HG02642 (cell line): ENCODE measurements at regions not wholly inside any gene's neighbourhood (a gene's known extent, or its start where the extent isn't known, plus 50 kb on each side); places are given as distances from the start of the nearest gene placed in this dataset.

Source experiments
- ATAC-seq: cut with Tn5 transposase; IDR thresholded peaks from one replicate; pipeline ENCODE4 v1.9.1; 2021; ENCODE audit warnings: mild to moderate bottlenecking; ENCODE audit not compliant: unreplicated experiment, poor library complexity

DNA sequence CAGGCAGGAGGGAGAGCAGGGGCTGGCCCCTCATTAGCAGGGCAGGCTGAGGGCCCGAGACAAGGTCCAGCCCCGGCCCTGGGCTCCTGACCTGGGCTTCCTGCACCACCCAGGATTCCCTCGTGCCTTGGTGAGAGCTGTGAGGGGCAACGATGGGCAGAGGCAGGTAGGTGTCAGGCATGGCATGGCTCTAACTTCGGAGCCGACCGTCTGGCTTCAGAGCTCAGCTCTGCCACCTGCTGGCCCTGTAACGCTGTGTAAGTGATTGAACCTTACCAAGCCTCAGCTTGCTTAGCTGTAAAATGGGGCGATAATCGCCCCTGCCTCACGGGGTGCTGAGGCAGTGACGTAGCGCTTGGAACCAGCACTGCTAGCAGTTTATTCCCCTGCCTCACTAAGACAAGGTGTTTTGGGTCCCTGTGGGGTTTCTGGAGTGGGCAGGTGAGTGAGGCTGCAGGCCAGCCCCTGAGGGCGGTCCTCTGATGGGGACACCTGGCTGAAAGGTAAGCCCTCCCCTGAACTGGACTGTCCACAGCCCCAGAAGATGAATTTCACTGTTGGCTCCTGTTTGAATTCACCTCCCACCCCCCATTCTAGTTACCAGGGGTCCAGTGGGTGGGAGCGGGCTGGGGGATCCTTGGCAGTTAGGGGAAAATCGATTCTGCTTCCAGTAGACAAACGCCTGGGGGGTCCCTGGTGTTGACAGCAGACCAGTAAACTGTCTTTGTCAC is 184.8 kb upstream of the GSE1 start:
- no peak for ATAC-seq

DNA sequence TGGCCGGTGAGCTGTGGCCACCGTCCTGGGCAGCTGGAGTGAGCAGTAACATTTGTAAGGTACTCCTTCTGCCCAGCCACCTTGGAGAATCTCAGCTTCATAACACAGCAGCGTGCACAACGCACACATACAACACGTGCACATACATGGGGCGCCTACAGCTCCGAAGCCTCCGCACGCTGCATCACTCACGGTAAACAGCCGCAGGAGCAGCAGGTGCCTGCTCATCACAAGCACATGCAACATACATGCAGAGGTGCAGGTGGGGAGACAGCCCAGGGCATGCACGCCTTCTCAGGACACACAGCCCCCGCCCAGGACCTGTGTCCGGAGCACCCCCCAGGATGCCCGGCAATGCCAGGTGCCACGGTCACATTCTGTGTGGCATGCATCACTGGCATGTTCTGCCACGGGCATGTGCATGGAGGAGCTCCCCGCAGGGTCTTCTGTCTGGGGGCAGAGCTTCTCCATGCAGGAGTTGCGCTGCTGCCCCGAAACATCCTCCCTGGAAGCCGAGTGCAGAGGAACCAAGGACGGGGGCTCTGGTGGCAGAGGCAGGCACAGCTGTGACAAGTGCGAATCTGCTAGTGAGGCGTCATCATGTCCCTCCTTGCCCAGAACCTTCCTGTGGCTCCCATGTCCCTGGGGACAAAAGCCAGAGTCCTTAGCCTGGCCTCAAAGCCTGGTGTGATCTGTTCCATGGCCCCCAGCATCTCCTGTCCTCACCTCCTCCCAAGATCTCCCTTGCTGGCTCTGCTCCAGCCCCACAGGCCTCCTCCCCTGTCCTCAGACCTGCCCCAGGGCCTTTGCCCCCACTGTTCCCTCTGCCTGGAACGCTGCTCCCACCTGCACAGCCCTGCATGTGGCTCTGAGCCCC is 184.0 kb upstream of the GSE1 start:
- ATAC-seq: no peak

DNA sequence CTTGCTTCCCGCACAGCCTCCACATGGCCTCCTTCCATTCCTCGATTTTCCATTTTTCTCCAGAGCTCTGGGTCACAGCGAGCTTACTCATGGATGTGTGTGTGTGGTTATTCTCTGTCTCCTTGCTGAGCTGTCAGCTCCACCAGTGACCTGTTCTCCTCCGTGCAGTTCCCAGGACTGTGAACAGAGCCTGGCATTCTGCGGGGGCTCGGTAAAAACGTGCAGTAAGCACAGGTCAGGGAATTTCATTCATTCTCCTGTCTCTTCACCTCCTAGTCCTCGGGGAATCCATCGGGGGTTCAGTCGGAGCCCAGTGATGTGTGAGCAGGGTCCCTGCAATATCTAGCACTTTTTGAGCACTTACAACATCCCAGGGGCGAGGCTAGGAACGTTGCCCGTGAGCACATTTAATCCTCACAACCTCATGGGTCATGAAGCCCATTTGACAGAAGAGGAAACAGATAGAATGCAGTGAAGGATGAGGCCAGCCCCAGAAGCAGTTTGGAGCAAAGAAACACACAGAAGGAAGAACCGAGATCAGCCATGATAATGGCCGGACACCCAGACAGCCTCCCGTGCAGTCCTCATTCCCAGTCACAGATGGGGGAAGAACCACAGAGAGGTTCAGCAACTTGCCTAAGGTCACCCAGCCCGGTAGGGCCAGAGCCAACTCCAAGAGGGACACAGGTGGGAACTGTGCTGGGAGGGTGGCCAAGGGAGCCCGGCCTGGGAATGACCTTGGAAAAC is 183.2 kb upstream of the GSE1 start:
- ATAC-seq: no peak

DNA sequence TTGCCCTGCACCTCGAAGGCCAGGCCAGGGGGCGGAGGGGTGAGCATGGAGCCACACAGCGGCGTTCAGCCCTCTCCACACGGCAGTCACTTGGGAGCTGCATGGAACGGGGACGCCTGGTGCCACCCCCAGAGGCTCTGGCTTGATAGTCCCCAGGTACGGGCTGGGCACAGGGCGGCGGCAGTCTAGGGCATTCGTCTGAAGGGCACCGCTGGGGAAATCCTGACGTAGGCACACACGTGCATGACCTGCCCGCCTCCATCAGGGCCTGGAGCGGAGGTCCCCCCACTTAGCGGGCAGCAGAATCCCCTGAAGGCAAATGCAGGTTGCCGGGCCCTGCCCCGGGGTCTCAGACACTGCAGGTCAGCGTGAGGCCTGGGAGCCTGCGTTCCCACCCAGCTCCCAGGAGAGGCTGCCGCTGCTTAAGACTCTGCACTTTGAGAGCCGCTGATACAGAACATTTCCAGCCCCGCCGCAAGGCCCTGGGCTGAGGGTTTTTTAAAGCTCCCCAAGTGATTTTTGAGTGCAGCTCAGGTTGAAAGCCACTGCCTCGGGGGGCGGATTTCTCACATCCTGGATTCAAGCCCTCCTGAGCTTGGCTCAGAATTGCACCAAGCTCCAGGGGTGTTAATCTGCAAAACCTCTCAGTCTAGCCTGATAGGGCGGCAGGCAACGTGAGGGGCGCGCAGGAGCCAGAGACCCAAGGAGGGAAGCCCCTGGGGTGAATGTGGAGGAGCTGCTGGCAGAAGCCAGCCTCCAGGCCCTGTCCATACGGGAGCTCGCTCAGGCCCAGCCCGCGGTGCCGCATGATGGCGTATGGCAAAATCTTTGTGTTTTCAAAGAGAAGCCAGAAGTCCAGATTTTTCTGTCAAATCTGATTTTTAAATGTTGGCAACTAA is 182.3 kb upstream of the GSE1 start:
- ATAC-seq: no peak

DNA sequence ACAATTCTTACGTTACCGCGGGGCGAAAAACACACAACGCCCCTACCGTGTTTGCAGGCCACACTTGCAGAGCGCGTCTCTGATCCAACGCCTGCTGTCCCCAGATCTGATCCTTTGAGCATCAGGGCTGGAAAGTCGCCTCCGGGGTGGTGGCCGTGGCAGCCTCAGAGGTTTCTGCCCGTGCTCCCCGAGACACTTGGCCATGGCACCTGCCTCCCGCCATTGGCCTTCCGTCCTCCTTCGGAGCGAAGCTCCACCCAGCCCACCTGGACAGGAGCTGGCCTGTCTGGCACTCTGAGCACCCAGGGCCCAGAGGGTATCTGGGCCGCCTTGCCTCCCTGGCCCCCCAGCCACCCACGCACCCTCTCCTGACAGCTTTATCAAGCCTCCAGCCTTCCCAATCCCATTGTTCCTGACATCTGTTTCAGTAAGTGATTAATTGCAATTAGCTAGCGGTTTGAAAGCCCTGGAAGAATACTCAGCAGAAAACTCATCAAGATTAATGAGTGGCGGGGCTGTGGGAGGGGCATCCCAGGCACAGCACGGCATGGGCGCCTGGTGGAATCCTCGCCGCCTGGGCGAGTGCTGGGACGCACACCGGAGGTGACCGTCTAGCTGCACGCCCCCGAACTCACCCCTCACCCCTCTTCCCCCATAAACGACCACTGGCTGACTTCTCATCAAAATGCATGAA is 181.5 kb upstream of the GSE1 start:
- ATAC-seq: no peak

DNA sequence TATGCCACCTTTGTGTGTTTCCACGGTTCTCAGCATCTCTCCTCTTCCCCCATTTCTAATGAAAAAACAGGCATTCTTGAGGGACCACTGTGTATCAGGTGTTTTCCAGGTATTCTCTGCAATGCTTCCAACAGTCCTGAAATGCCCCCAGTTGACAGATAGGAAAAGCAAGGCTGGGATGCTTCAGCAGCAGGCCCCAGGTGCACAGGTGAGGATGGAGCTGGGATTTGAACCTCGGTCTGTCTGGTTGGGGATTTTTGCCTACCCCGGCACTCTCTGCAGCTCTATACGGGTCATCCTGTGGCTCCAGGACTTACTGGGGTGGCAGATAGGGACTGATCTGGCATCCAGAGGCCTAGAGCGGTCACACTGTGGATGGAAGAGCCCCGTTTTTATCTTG is 180.5 kb upstream of the GSE1 start:
- no peak for ATAC-seq

DNA sequence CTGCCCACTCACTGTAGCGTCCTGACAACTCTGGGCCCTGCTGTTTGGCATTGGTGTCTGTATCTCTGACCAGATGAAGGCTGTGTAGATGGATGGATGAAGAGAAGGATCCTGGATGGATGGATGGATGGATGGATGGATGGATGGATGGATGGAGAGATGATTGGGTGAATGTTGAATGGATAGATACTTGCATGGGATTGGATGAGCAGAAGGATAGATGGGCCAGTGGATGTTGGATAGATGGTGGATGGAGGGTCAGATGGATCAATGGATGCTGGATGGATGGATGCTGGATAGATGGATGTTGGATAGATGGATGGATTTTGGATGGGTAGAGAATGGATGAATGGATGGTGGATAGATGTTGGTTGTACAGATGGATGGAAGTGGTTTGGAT is 179.6 kb upstream of the GSE1 start:
- ATAC-seq: no peak

DNA sequence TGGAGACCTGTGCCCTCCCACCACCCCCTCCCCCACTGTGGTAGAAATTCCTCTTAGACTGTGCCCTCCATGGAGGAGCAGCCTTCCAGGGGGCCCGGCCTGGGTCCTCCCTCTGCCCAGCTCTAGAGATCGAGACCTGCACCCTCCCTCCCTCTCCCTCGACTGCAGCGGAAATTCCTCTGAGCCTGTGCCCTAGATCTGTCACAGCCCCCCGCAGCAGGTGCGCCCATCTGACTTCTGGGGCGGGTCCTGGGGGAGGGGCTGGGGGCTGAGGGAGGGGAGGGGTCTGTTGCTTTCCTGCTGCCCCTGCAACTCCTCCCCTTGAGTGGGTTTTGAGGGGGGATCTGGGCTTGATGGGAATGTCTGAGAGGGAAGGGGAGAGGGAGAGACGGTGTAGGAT is 177.8 kb upstream of the GSE1 start:
- ATAC-seq: no peak

DNA sequence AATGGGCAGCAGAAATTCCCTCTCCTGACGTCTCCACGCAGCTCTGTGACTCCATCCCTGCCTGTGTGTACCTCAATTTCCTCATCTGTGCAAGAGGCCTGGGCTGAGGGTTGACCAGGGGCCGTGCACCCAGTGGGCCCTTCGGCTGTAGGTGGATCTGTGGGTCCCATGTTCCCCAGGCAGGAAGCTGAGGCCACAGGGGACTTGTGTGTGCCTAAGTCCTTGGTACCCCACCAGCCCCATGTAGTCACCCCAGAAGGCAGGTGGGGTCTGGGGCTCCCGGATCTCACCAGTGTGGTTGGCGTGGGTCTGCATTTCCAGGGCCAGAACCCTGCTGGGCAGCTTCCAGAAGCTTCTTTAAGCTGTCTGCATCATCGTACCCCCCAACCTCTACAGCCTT is 177.4 kb upstream of the GSE1 start:
- ATAC-seq: no peak

DNA sequence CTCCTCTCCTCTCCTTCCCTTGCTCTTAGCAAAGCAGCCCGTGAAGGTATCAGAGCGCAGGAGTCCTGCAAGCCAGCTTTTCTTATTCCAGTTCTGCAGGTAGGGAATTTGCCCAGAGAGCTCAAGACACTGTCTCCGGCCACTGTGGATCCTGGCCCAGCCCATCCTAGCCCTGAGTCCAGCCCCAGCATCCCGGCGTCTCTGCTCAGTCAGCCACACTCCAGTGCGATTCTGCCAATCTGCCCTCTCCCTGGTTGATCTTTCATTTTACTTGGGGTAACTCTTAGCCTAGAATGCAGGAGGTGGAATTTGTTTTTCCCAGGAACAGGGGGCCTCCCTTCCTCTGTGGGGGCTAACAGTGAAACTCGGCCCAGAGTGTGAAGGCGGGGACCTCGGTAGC is 176.9 kb upstream of the GSE1 start:
- no peak for ATAC-seq

DNA sequence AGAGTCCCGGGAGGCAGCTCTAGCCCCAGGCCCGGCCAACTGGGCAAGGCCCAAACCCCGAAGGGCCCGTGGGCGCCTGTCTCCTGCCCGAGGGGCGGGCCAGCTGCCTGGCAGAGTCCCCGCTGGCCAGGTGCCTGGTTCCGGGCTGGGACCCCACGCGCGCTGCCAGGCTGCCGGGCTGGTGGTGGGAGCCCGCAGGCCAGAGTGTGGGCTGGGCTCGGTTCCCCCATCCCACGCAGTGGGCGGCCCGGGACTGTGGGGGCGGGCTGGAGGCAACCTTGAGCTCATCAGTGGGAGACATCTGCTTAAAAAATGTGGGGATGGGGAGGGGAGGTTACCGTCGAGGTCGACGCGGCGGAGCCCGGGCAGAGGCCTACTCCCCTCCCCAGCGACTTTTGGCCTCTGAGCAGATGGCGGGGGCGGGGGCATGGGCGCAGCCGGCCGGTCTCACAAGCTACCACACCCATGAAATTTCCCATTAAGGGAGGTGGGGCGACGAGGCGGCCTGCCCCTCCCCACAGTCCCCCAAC is 176.4 kb upstream of the GSE1 start:
- no peak for ATAC-seq

DNA sequence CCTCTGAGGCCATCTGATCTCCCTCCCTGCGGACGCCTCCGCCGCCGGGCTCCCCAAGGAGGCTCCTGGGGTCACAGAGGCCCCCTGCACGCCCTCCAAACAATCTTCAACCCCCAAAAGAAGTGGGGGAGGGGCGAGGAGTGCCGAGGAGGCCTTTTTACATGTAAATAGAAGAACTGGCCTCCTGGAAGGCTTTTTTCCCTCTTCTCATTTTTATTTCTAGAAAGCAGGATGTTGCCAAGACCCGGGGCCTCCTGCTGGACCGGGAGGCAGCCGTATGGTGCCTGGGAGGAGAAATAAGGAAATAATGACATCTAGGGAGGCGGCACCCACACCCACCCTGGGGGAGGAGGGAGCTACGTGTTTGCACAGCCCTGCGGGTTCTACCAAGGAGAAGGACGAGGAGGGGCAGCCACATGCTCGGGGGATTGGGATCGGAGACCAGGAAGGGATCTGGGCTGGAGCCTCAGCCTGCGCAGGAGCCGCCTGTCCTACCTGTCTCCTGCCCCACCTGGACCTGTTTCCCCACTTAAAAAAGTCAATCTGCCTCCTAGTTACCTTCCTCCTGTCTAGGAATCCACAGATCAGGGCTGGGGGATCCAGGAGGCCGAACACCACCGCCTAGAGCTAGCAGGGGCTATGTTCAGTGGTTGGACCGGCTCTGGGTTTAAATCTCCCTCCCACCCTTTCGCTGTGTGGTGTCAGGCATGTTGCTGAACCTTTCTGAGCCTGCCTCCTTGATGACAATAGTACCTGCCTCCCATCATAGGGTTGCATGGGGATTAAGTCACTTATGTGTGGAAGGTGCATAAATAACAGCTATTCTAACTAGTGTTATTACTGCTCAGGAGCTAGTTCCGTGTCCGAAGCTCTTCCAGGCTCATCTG is 175.7 kb upstream of the GSE1 start:
- no peak for ATAC-seq

DNA sequence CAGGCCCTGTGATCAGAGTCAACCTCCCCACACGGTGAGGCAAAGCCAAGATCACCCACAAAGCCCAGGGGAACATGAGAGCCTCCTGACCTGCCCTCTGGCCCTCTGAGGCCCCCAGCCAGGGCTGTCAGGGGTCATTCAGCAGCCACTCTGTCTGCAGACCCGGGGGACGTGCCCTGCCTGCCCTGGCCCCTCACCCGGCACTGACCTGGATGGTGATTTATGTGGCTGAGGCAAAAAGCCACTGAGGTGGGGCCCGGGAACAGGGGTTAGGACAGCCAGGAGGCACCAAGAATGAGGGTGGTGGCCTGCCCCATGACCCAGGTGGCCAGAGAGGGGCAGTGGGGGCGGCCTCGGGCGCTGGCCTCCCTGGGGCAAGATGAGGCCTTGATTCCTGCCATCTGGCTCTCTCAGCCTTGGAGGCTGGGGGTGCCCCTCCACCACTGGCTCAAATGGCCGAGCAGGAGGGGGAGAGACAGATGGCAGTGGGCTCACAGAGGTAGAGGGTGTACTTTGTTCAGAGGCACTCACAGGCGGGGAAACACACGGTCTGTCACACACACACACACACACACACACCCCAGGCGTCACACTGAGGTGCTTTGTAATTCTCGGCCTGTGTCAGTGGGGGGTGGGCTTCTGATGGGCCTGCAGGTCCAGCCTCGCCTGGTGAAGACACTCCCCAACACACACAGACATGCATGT is 174.0 kb upstream of the GSE1 start:
- ATAC-seq: no peak

DNA sequence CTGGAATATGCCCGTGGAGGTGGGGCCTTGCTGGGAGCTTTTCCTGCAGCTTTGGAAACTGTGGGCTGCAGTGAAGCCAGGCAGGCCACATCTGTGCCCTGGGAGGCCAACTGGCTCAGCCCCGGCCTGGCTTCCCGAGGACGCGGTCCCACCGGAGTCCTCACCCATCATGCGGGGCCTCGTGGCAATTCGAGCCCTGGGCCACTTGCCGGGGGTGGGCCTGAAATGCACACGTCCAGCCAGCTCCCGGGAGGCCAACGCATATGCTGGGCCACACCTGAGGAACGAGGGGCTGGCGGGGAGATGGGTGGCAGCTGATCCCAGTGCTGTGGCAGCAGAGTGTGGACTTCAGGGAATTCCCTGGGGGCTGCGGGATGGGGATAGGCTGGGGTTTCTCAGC is 172.4 kb upstream of the GSE1 start:
- no peak for ATAC-seq

DNA sequence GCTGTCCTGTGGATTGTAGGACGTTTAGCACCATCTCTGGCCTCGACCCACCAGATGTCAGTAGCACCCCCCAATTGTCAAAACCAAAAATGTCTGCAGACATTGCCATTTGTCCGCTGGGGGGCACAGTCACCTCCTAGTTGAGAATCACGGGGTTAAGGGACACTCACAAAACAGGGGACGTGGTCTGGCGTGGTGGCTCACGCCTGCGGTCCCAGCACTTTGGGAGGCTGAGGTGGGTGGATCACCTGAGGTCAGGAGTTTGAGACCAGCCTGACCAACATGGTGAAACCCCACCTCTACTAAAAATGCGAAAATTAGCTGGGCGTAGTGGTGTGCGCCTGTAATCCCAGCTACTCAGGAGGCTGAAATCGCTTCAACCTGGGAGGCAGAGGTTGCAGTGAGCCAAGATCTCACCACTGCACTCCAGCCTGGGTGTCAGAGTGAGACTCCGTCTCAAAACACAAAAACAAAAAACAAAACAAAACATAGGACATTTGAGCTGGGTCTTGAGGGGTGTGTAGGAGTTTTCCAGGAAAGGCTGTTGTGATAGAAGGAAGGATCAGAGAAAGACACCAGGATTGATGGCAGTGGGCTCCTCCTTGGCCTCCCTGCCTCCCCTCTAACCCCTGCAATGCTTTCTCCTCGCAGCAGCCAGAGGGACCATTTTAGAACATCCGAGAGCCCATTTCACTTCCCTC is 171.8 kb upstream of the GSE1 start:
- ATAC-seq: no peak

DNA sequence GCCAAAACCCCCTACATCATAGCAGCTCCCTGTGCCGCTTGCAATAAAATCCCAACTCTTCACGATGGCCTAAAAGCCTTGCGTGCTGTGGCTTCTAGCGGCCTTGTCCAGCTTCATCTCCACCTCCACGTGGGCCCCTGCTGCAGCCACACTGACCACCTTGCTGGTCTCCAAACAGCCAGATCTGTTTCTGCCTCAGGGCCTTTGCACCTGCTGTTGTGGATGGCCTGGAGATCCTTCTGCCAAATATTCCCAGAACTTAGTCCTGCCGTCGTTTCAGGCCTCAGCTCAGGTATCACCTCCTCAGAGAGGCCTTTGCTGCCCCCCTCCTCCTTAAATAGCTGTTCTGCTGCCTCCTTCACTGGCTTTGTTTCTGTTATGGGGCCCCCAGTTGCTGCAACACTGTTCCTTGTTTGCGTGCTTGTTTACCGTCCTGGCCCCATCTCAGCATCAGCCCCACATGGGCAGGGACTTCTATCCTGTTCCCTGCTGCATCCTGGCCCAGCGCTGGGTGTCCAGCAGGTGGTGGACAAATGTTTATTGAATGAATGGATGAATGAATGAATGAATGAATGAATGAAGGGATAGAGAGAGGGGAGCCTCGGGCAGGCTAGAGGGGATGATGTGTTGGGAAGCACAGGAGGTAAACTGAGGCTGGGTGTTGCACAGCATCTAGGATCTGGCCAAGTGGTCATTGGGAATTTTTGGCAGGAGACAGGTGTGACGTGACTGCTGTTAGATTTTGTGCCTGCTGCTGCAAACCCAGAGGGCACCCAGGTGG is 171.0 kb upstream of the GSE1 start:
- ATAC-seq: no peak
